Esophagus muscularis mucosa (tissue), 4 donors: ENCODE measurements at regions not wholly inside any gene's neighbourhood (a gene's known extent, or its start where the extent isn't known, plus 50 kb on each side); places are given as distances from the start of the nearest gene placed in this dataset.

ENCODE experiments used
- EP300 ChIP-seq: sonication (generic); formaldehyde crosslinking; IDR thresholded peaks from one replicate; pipeline ENCODE4 v1.6.1; 2017; ENCODE audit warnings: antibody characterized with exemption
- POLR2A ChIP-seq: fragments of 450-650 bp; IDR thresholded peaks from one replicate; pipeline ENCODE4 v1.6.1; 2017; ENCODE audit warnings: antibody characterized with exemption, moderate library complexity, mild to moderate bottlenecking, low read depth
- POLR2AphosphoS5 ChIP-seq, 2 donors: sonication (generic); formaldehyde crosslinking; IDR thresholded peaks; one replicate each; pipeline ENCODE4 v1.6.1; 2017; ENCODE audit warnings: antibody characterized with exemption in 2 of 2
- TF ChIP-seq, protein P1 (sequence below), 3 experiments: fragments of 200-600 bp in 2 of 3; fragments of 450-650 bp in 1 of 3; sonication (generic) in 2 of 3; IDR thresholded peaks; one replicate each; pipeline ENCODE4 v1.5.1; 2017 to 2019; ENCODE audit warnings: antibody characterized with exemption in 3 of 3, mild to moderate bottlenecking in 2 of 3, moderate library complexity in 1 of 3

DNA sequence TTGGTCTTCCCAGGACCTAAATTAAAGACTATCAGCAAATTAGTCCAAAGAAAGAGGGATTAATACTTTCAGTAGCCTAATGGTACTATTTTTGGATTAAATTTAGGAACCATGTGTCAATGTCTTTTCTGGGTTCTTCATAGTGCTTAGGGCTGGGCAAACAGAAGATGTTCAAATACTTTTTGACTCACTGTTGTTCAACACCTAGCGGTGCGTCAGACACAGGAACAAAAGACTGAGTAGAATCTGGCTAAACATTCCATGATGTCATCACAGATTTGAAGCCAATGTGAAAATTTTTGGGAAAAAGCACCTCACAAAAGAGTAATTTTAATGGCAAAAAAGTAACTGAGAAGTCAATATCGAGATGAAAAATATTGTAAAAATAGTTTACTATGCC, 544.4 kb downstream of the EFNA5 start:
- TF ChIP-seq POLR2A (no peak), EP300 (no peak), POLR2AphosphoS5 (IDR thresholded peaks at IDR 0.05) (no peak)
- TF ChIP-seq, protein P1, sequence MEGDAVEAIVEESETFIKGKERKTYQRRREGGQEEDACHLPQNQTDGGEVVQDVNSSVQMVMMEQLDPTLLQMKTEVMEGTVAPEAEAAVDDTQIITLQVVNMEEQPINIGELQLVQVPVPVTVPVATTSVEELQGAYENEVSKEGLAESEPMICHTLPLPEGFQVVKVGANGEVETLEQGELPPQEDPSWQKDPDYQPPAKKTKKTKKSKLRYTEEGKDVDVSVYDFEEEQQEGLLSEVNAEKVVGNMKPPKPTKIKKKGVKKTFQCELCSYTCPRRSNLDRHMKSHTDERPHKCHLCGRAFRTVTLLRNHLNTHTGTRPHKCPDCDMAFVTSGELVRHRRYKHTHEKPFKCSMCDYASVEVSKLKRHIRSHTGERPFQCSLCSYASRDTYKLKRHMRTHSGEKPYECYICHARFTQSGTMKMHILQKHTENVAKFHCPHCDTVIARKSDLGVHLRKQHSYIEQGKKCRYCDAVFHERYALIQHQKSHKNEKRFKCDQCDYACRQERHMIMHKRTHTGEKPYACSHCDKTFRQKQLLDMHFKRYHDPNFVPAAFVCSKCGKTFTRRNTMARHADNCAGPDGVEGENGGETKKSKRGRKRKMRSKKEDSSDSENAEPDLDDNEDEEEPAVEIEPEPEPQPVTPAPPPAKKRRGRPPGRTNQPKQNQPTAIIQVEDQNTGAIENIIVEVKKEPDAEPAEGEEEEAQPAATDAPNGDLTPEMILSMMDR (IDR thresholded peaks at IDR 0.05): no peak
